Ishikawa (cell line): ENCODE measurements at regions not wholly inside any gene's neighbourhood (a gene's known extent, or its start where the extent isn't known, plus 50 kb on each side); places are given as distances from the start of the nearest gene placed in this dataset.

Source experiments
- CEBPB ChIP-seq: IDR thresholded peaks from 2 replicates; pipeline ENCODE4 v1.6.1; 2012
- CREB1 ChIP-seq: IDR thresholded peaks from 2 replicates; pipeline ENCODE4 v1.6.1; 2012; ENCODE audit warnings: low read depth
- EGR1 ChIP-seq: IDR thresholded peaks from 2 replicates; pipeline ENCODE4 v1.6.1; 2012
- EP300 ChIP-seq: IDR thresholded peaks from 2 replicates; pipeline ENCODE4 v1.6.1; 2012; ENCODE audit warnings: borderline replicate concordance
- FOXM1 ChIP-seq: IDR thresholded peaks from 2 replicates; pipeline ENCODE4 v1.6.1; 2012; ENCODE audit warnings: low read depth, borderline replicate concordance
- NFIC ChIP-seq: IDR thresholded peaks from 2 replicates; pipeline ENCODE4 v1.6.1; 2012
- RAD21 ChIP-seq: IDR thresholded peaks from 2 replicates; pipeline ENCODE4 v1.6.1; 2012; ENCODE audit warnings: low read depth
- TAF1 ChIP-seq: IDR thresholded peaks from 2 replicates; pipeline ENCODE4 v1.6.1; 2012; ENCODE audit warnings: low read depth, mild to moderate bottlenecking
- TCF12 ChIP-seq: IDR thresholded peaks from 2 replicates; pipeline ENCODE4 v1.6.1; 2012; ENCODE audit warnings: low read depth
- TEAD4 ChIP-seq: IDR thresholded peaks from 2 replicates; pipeline ENCODE4 v1.6.1; 2012
- YY1 ChIP-seq: IDR thresholded peaks from 2 replicates; pipeline ENCODE4 v1.6.1; 2012; ENCODE audit warnings: low read depth
- ZBTB7A ChIP-seq: IDR thresholded peaks from 2 replicates; pipeline ENCODE4 v1.6.1; 2012; ENCODE audit warnings: low read depth
- TF ChIP-seq, protein P1 (sequence below): IDR thresholded peaks from 2 replicates; pipeline ENCODE4 v1.6.1; 2012
- TF ChIP-seq, protein P2 (sequence below): IDR thresholded peaks from 2 replicates; pipeline ENCODE4 v1.6.1; 2012; ENCODE audit warnings: low read depth, mild to moderate bottlenecking
- TF ChIP-seq, protein P3 (sequence below): IDR thresholded peaks from 2 replicates; pipeline ENCODE4 v1.6.1; 2012

DNA sequence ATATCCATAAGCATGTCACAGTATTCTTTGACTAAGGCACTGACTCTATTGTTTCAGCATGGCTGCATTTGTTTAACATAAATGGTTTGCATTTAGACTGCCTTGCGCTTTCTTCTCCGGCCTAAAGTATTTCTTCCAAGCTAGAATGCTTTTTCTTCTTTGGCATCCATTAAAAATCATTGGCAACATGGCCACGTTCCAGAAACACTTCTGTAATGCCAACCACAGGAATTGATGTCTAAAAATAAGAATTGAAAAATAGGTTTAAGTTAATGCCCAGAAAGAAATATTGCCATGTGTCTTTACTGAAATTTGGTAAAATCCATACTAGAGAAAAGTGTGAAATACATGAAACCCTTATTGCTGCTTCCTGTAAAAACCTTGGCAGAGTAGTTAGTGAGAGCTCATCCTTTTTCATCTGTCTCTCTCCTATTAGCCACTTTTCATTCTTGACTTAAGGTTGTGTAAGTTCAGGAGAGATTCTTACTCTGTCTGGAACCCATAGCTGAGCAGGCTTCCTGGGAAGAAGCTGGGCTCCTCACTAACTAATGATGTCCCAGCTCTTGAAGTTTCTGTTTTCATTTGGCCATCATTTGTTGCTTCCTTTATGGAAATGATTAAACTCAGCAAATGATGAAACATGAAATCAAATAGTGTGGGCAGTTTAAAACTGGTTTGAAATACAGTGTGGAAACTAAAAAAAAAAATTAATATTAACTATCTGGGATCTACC lies 58.2 kb upstream of the RPS23 start:
- TF ChIP-seq EP300 (no peak), RAD21 (no peak), TCF12 (no peak), FOXM1 (no peak), YY1 (no peak), NFIC (no peak), CREB1 (no peak)
- TF ChIP-seq, protein P1, sequence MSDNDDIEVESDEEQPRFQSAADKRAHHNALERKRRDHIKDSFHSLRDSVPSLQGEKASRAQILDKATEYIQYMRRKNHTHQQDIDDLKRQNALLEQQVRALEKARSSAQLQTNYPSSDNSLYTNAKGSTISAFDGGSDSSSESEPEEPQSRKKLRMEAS: no peak
- TF ChIP-seq, protein P2, sequence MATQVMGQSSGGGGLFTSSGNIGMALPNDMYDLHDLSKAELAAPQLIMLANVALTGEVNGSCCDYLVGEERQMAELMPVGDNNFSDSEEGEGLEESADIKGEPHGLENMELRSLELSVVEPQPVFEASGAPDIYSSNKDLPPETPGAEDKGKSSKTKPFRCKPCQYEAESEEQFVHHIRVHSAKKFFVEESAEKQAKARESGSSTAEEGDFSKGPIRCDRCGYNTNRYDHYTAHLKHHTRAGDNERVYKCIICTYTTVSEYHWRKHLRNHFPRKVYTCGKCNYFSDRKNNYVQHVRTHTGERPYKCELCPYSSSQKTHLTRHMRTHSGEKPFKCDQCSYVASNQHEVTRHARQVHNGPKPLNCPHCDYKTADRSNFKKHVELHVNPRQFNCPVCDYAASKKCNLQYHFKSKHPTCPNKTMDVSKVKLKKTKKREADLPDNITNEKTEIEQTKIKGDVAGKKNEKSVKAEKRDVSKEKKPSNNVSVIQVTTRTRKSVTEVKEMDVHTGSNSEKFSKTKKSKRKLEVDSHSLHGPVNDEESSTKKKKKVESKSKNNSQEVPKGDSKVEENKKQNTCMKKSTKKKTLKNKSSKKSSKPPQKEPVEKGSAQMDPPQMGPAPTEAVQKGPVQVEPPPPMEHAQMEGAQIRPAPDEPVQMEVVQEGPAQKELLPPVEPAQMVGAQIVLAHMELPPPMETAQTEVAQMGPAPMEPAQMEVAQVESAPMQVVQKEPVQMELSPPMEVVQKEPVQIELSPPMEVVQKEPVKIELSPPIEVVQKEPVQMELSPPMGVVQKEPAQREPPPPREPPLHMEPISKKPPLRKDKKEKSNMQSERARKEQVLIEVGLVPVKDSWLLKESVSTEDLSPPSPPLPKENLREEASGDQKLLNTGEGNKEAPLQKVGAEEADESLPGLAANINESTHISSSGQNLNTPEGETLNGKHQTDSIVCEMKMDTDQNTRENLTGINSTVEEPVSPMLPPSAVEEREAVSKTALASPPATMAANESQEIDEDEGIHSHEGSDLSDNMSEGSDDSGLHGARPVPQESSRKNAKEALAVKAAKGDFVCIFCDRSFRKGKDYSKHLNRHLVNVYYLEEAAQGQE: no peak

DNA sequence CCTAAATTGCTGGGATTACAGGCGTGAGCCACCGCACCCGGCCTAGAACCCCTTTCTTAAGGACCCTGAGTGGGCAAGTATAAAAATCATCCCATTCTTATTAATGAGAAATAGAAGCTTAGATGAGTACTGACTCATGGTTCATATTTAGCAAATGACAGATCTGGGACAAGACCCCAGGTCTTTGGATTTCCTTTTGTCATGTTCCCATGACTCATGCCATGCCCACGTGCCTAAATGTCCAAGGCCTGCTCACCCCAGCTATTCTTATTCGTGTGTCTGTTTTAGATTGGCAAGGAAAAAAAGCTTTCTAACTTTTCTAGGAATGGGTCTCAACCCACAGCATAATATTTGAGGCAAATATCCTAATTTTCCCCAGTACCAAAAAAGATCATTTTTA lies 57.7 kb upstream of the RPS23 start:
- TF ChIP-seq, protein P2: no peak
- TF ChIP-seq, protein P1: no peak
- TF ChIP-seq TAF1: no peak
- TF ChIP-seq RAD21: no peak
- no peak for TF ChIP-seq TEAD4
- TF ChIP-seq ZBTB7A: no peak
- TF ChIP-seq CEBPB: no peak
- TF ChIP-seq EP300: no peak
- TF ChIP-seq NFIC: no peak
- no peak for TF ChIP-seq CREB1
- TF ChIP-seq EGR1: no peak
- no peak for TF ChIP-seq YY1
- no peak for TF ChIP-seq FOXM1
- TF ChIP-seq TCF12: no peak
- TF ChIP-seq, protein P3, sequence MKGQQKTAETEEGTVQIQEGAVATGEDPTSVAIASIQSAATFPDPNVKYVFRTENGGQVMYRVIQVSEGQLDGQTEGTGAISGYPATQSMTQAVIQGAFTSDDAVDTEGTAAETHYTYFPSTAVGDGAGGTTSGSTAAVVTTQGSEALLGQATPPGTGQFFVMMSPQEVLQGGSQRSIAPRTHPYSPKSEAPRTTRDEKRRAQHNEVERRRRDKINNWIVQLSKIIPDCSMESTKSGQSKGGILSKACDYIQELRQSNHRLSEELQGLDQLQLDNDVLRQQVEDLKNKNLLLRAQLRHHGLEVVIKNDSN: no peak

DNA sequence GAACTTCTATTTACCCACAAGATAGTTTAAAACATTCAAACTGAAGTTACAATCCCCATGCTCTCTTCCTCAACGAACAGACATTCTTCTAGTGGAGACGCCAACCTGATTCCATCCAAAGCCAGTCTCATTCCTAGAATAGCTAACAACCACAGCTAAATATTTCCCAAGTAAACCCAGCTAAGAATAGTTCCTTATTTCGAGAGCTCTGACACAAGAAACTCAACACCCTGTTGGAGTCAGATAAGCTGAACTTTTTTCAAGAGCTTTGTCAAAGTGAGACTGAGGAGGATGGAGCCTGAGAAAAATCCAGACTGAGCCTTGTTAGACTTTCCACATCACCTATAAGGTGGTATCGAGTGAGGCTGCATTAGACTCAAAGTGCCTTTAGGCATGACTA lies 56.7 kb upstream of the RPS23 start:
- TF ChIP-seq YY1 (no peak), FOXM1 (no peak), TAF1 (no peak), TEAD4 (no peak), CREB1 (no peak), TCF12 (no peak), CEBPB (no peak), ZBTB7A (no peak), EGR1 (no peak), EP300 (no peak), NFIC (no peak), RAD21 (no peak)
- TF ChIP-seq, protein P2: no peak
- TF ChIP-seq, protein P1: no peak
- TF ChIP-seq, protein P3: no peak

DNA sequence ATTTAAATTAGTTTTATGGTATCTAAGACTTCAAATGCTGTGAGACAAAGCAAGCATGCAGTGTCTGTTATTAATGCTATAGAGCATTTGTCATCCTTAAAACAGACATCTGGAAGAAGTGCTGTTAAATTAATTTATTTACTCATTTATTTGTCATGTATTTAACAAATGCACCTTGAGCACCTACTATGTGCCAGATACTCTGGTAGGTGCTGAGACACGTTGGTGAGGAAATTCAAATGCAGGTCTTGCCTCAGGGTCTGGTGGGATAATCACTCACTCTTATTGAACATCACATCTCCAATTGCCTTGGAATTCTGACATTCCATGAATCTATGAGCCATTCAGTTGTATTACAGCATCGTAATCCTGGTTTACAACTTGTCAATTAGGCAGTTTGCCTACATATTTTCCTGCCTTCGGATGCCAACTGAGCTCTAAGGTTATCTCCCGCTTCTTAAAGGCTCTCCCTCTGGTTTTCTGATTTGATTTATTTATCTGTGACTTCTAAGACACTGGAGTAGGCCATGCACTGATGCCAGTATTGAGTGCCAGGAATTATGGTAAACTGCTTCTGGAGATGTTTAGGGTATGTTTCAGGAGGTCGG lies 56.0 kb upstream of the RPS23 start:
- no peak for TF ChIP-seq CEBPB
- TF ChIP-seq, protein P2: no peak
- TF ChIP-seq EGR1: no peak
- TF ChIP-seq, protein P1: no peak
